Inflammatory macrophage treated with lipopolysaccharide for 4 hours (primary cell): ENCODE measurements at regions not wholly inside any gene's neighbourhood (a gene's known extent, or its start where the extent isn't known, plus 50 kb on each side); places are given as distances from the start of the nearest gene placed in this dataset.
A peak's percentile ranks its signal among the peaks of the same experiment; 100 is the strongest.

Experiments used
- DNase-seq: peaks from one replicate; pipeline ENCODE4 v3.0.0-alpha.2; 2020

GRCh38 chr10:2980791-2981360, 86.5 kb upstream of the PFKP start:
- DNase-seq, result no peak

- DNase-seq, result no peak
These were observed 87.2 kb upstream of the PFKP start for GRCh38 chr10:2980116-2980515.

GRCh38 chr10:2979306-2979705, 88.0 kb upstream of the PFKP start:
- DNase-seq, result peak; percentile 56

GRCh38 chr10:2978574-2979273, 88.6 kb upstream of the PFKP start:
- no peak for DNase-seq

- peak; percentile 35 for DNase-seq
These were observed 89.2 kb upstream of the PFKP start for GRCh38 chr10:2978111-2978510.

- DNase-seq, result no peak
These were observed 92.7 kb upstream of the PFKP start for GRCh38 chr10:2974503-2975207.

- DNase-seq, result no peak
These were observed 93.3 kb upstream of the PFKP start for GRCh38 chr10:2974083-2974482.

GRCh38 chr10:2972810-2973209, 94.5 kb upstream of the PFKP start:
- DNase-seq, result no peak

GRCh38 chr10:2972216-2972615, 95.1 kb upstream of the PFKP start:
- no peak for DNase-seq

- no peak for DNase-seq
These were observed 97.0 kb upstream of the PFKP start for GRCh38 chr10:2970190-2970823.

- DNase-seq, result no peak
These were observed 98.8 kb upstream of the PFKP start for GRCh38 chr10:2968401-2969058.

GRCh38 chr10:2966134-2966533, 101.2 kb upstream of the PFKP start:
- no peak for DNase-seq

- no peak for DNase-seq
These were observed 102.6 kb upstream of the PFKP start for GRCh38 chr10:2964632-2965296.

- DNase-seq, result no peak
These were observed 103.3 kb upstream of the PFKP start for GRCh38 chr10:2963889-2964631.

GRCh38 chr10:2962194-2962593, 105.2 kb upstream of the PFKP start:
- DNase-seq, result no peak

- DNase-seq, result no peak
These were observed 108.7 kb upstream of the PFKP start for GRCh38 chr10:2958659-2959058.

GRCh38 chr10:2957785-2958184, 109.6 kb upstream of the PFKP start:
- DNase-seq, result no peak

- DNase-seq, result no peak
These were observed 112.3 kb upstream of the PFKP start for GRCh38 chr10:2955064-2955463.

- no peak for DNase-seq
These were observed 113.9 kb upstream of the PFKP start for GRCh38 chr10:2953495-2953894.

- no peak for DNase-seq
These were observed 116.0 kb upstream of the PFKP start for GRCh38 chr10:2951235-2951835.

GRCh38 chr10:2950546-2950945, 116.8 kb upstream of the PFKP start:
- DNase-seq, result no peak

- no peak for DNase-seq
These were observed 117.4 kb upstream of the PFKP start for GRCh38 chr10:2949948-2950354.
